ENCODE measurements at regions not wholly inside any gene's neighbourhood (a gene's known extent, or its start where the extent isn't known, plus 50 kb on each side); places are given as distances from the start of the nearest gene placed in this dataset.
"Not testable (repeated sequence)": the region's sequence is repeated elsewhere in the genome, so short reads cannot be mapped to it uniquely, and the experiment has no call there.

- no peak for DNase-seq
Observed at GRCh38 chr3:81040107-81040506, 721.3 kb downstream of the GBE1 start.

GRCh38 chr3:81033684-81034083, 727.8 kb downstream of the GBE1 start:
- DNase-seq, result no peak

GRCh38 chr3:81033185-81033584, 728.3 kb downstream of the GBE1 start:
- no peak for DNase-seq

GRCh38 chr3:81029861-81030260, 731.6 kb downstream of the GBE1 start:
- no peak for DNase-seq

- no peak for DNase-seq
Observed at GRCh38 chr3:81027344-81027743, 734.1 kb downstream of the GBE1 start.

GRCh38 chr3:81024560-81024959, 736.9 kb downstream of the GBE1 start:
- DNase-seq, result no peak

- DNase-seq, result no peak
Observed at GRCh38 chr3:81022339-81022738, 739.1 kb downstream of the GBE1 start.

GRCh38 chr3:81013360-81013759, 748.1 kb downstream of the GBE1 start:
- no peak for DNase-seq

GRCh38 chr3:81005992-81006391, 755.5 kb downstream of the GBE1 start:
- DNase-seq, result no peak

- no peak for DNase-seq
Observed at GRCh38 chr3:81003817-81004216, 757.6 kb downstream of the GBE1 start.

- no peak for DNase-seq
Observed at GRCh38 chr3:81003008-81003645, 758.3 kb downstream of the GBE1 start.

GRCh38 chr3:80999481-80999880, 762.0 kb downstream of the GBE1 start:
- no peak for DNase-seq

GRCh38 chr3:80998022-80998421, 763.4 kb downstream of the GBE1 start:
- DNase-seq, result no peak

GRCh38 chr3:80997622-80998021, 763.8 kb downstream of the GBE1 start:
- no peak for DNase-seq

GRCh38 chr3:80994767-80995166, 766.7 kb downstream of the GBE1 start:
- DNase-seq, result no peak

- no peak for DNase-seq
Observed at GRCh38 chr3:80994085-80994665, 767.3 kb downstream of the GBE1 start.

GRCh38 chr3:80993241-80993945, 768.1 kb downstream of the GBE1 start:
- DNase-seq, result no peak

- DNase-seq, result no peak
Observed at GRCh38 chr3:80983753-80984152, 777.7 kb downstream of the GBE1 start.

GRCh38 chr3:80978216-80978969, 783.1 kb downstream of the GBE1 start:
- DNase-seq, result no peak

GRCh38 chr3:80970292-80970691, 791.2 kb downstream of the GBE1 start:
- DNase-seq, result no peak

GRCh38 chr3:80929576-80929975, 831.9 kb downstream of the GBE1 start:
- DNase-seq, result no peak

GRCh38 chr3:80914854-80915253, 846.6 kb downstream of the GBE1 start:
- no peak for DNase-seq

GRCh38 chr3:80898211-80898610, 863.2 kb downstream of the GBE1 start:
- no peak for DNase-seq

GRCh38 chr3:80897005-80897404, 864.4 kb downstream of the GBE1 start:
- not testable (repeated sequence) for DNase-seq

Data from inflammatory macrophage treated with lipopolysaccharide for 4 hours (primary cell).